SJSA1 (cell line): ENCODE measurements at regions not wholly inside any gene's neighbourhood (a gene's known extent, or its start where the extent isn't known, plus 50 kb on each side); places are given as distances from the start of the nearest gene placed in this dataset.

ENCODE experiments used
- DNase-seq, 2 experiments: peaks; one replicate each; pipeline ENCODE4 v3.0.0-alpha.2; 2015 to 2020; ENCODE audit warnings: low spot score in 2 of 2, low read depth in 1 of 2
- H3K27ac ChIP-seq: fragments of 250-450 bp; sonication (Bioruptor Pico); 2 replicates; pipeline ENCODE4 v1.5.1; 2020; ENCODE audit warnings: mild to moderate bottlenecking, moderate library complexity
- H3K27me3 ChIP-seq: fragments of 250-450 bp; sonication (Bioruptor Pico); replicated peaks from 2 replicates; pipeline ENCODE4 v1.5.1; 2020; ENCODE audit warnings: mild to moderate bottlenecking, moderate library complexity
- H3K36me3 ChIP-seq: fragments of 250-450 bp; sonication (Bioruptor Pico); 2 replicates; pipeline ENCODE4 v1.5.1; 2020; ENCODE audit warnings: mild to moderate bottlenecking
- H3K4me1 ChIP-seq: fragments of 250-450 bp; sonication (Bioruptor Pico); replicated peaks from 2 replicates; pipeline ENCODE4 v1.6.1; 2021; ENCODE audit warnings: mild to moderate bottlenecking
- H3K4me3 ChIP-seq: fragments of 250-450 bp; sonication (Bioruptor Pico); 2 replicates; pipeline ENCODE4 v1.5.1; 2020; ENCODE audit warnings: mild to moderate bottlenecking
- H3K9me3 ChIP-seq: fragments of 250-450 bp; sonication (Bioruptor Pico); replicated peaks from 2 replicates; pipeline ENCODE4 v1.5.1; 2020; ENCODE audit warnings: mild to moderate bottlenecking

GRCh38 chr18:1930291-1931270 is 640.7 kb downstream of the METTL4 start:
- Histone ChIP-seq H3K27ac (no peak overlapping the region), H3K4me1 (no peaks in the 10 kb centered on the region), H3K27me3 (no peaks in the 10 kb centered on the region; the same call in 1 of the 2 replicates), H3K36me3 (no peaks in the 10 kb centered on the region), H3K4me3 (no peak overlapping the region), H3K9me3 (no peaks in the 10 kb centered on the region)
- DNase-seq: no peak

GRCh38 chr18:1952486-1952885 is 618.8 kb downstream of the METTL4 start:
- Histone ChIP-seq H3K4me1 (no peaks in the 10 kb centered on the region), H3K4me3 (no peak overlapping the region), H3K27ac (no peak overlapping the region), H3K27me3 (no peaks in the 10 kb centered on the region), H3K9me3 (no peaks in the 10 kb centered on the region), H3K36me3 (no peaks in the 10 kb centered on the region)
- no peak for DNase-seq

GRCh38 chr18:1954583-1955312 is 616.6 kb downstream of the METTL4 start:
- H3K27ac ChIP-seq: no peak overlapping the region
- no peaks in the 10 kb centered on the region for H3K27me3 ChIP-seq
- no peaks in the 10 kb centered on the region for H3K4me1 ChIP-seq
- H3K36me3 ChIP-seq: no peaks in the 10 kb centered on the region
- H3K9me3 ChIP-seq: no peaks in the 10 kb centered on the region
- no peak overlapping the region for H3K4me3 ChIP-seq
- no peak for DNase-seq

- H3K9me3 ChIP-seq: no peaks in the 10 kb centered on the region
Observed at GRCh38 chr18:1958798-1959197, 612.5 kb downstream of the METTL4 start.

GRCh38 chr18:1965016-1965415 is 606.3 kb downstream of the METTL4 start:
- Histone ChIP-seq H3K4me3 (no peak overlapping the region), H3K36me3 (no peaks in the 10 kb centered on the region), H3K9me3 (no peaks in the 10 kb centered on the region), H3K4me1 (no peaks in the 10 kb centered on the region), H3K27ac (no peak overlapping the region), H3K27me3 (0 out of 2 replicates have a peak, but pooled peaks cover 3% of the 10 kb centered on the region)
- DNase-seq: no peak

More at GRCh38 chr18:1958798-1959197, 612.5 kb downstream of the METTL4 start:
- H3K4me3 ChIP-seq: no peak overlapping the region
- H3K27me3 ChIP-seq: no peaks in the 10 kb centered on the region
- H3K27ac ChIP-seq: no peak overlapping the region
- DNase-seq: no peak
- no peaks in the 10 kb centered on the region for H3K4me1 ChIP-seq
- H3K36me3 ChIP-seq: no peaks in the 10 kb centered on the region

GRCh38 chr18:1965541-1965940 is 605.8 kb downstream of the METTL4 start:
- no peaks in the 10 kb centered on the region for H3K4me1 ChIP-seq
- 0 out of 2 replicates have a peak, but pooled peaks cover 3% of the 10 kb centered on the region for H3K27me3 ChIP-seq

GRCh38 chr18:1968801-1969498 is 602.4 kb downstream of the METTL4 start:
- H3K27me3 ChIP-seq: 0 out of 2 replicates have a peak, but pooled peaks cover 6% of the 10 kb centered on the region
- H3K27ac ChIP-seq: no peak overlapping the region
- H3K9me3 ChIP-seq: no peaks in the 10 kb centered on the region
- H3K36me3 ChIP-seq: no peaks in the 10 kb centered on the region
- no peaks in the 10 kb centered on the region for H3K4me1 ChIP-seq
- DNase-seq: no peak
- H3K4me3 ChIP-seq: no peak overlapping the region

More at GRCh38 chr18:1965541-1965940, 605.8 kb downstream of the METTL4 start:
- Histone ChIP-seq H3K4me3 (no peak overlapping the region), H3K36me3 (no peaks in the 10 kb centered on the region), H3K27ac (no peak overlapping the region), H3K9me3 (no peaks in the 10 kb centered on the region)
- no peak for DNase-seq

GRCh38 chr18:1976484-1976883 is 594.8 kb downstream of the METTL4 start:
- no peaks in the 10 kb centered on the region for H3K36me3 ChIP-seq
- no peaks in the 10 kb centered on the region for H3K9me3 ChIP-seq
- H3K27ac ChIP-seq: no peak overlapping the region
- H3K4me1 ChIP-seq: no peaks in the 10 kb centered on the region
- no peak for DNase-seq
- H3K27me3 ChIP-seq: 0 out of 2 replicates have a peak, but pooled peaks cover 3% of the 10 kb centered on the region
- H3K4me3 ChIP-seq: no peak overlapping the region

GRCh38 chr18:1982056-1982455 is 589.2 kb downstream of the METTL4 start:
- DNase-seq: no peak
- H3K9me3 ChIP-seq: no peaks in the 10 kb centered on the region
- no peaks in the 10 kb centered on the region for H3K4me1 ChIP-seq
- no peaks in the 10 kb centered on the region for H3K27me3 ChIP-seq
- no peak overlapping the region for H3K27ac ChIP-seq
- no peak overlapping the region for H3K4me3 ChIP-seq
- H3K36me3 ChIP-seq: no peaks in the 10 kb centered on the region

- Histone ChIP-seq H3K4me1 (no peaks in the 10 kb centered on the region), H3K36me3 (no peaks in the 10 kb centered on the region), H3K27me3 (no peaks in the 10 kb centered on the region; the same call in 1 of the 2 replicates), H3K9me3 (no peaks in the 10 kb centered on the region), H3K4me3 (no peak overlapping the region), H3K27ac (no peak overlapping the region)
- no peak for DNase-seq
Observed at GRCh38 chr18:1983746-1984515, 587.4 kb downstream of the METTL4 start.

- H3K27me3 ChIP-seq: peaks cover 4% of the 10 kb centered on the region
- no peaks in the 10 kb centered on the region for H3K9me3 ChIP-seq
- no peak overlapping the region for H3K4me3 ChIP-seq
- no peaks in the 10 kb centered on the region for H3K4me1 ChIP-seq
- DNase-seq: no peak
- H3K36me3 ChIP-seq: no peaks in the 10 kb centered on the region
- H3K27ac ChIP-seq: no peak overlapping the region
Observed at GRCh38 chr18:1993866-1994265, 577.4 kb downstream of the METTL4 start.

- Histone ChIP-seq H3K4me1 (no peaks in the 10 kb centered on the region), H3K9me3 (no peaks in the 10 kb centered on the region), H3K27ac (no peak overlapping the region), H3K27me3 (peaks cover 4% of the 10 kb centered on the region; the same call in 1 of the 2 replicates), H3K4me3 (no peak overlapping the region), H3K36me3 (no peaks in the 10 kb centered on the region)
- DNase-seq: no peak
Observed at GRCh38 chr18:1994471-1994870, 576.8 kb downstream of the METTL4 start.
